Fibroblast of lung (primary cell): ENCODE measurements at regions not wholly inside any gene's neighbourhood (a gene's known extent, or its start where the extent isn't known, plus 50 kb on each side); places are given as distances from the start of the nearest gene placed in this dataset.
"Not testable (repeated sequence)": the region's sequence is repeated elsewhere in the genome, so short reads cannot be mapped to it uniquely, and the experiment has no call there.

Source experiments
- DNase-seq, 2 donors: peaks; one replicate each; pipeline versions ENCODE4 v3.0.0 to v3.0.0-alpha.2; 2010; ENCODE audit warnings: low read depth in 2 of 2
- H2AFZ ChIP-seq: 2 replicates; pipeline ENCODE4 v1.5.1; 2012; ENCODE audit warnings: low read length, control low read depth, inconsistent platforms
- H3K27ac ChIP-seq: 2 replicates; pipeline ENCODE4 v1.5.1; 2011; ENCODE audit warnings: low read length, control low read depth; ENCODE audit not compliant: insufficient read depth
- H3K27me3 ChIP-seq: 2 replicates; pipeline ENCODE4 v1.5.1; 2011; ENCODE audit warnings: mild to moderate bottlenecking, low read length; ENCODE audit not compliant: control insufficient read depth, insufficient read depth
- H3K36me3 ChIP-seq: 2 replicates; pipeline ENCODE4 v1.5.1; 2011; ENCODE audit warnings: low read length; ENCODE audit not compliant: control insufficient read depth, insufficient read depth
- H3K4me1 ChIP-seq: 2 replicates; pipeline ENCODE4 v1.5.1; 2011; ENCODE audit warnings: low read length; ENCODE audit not compliant: control insufficient read depth, insufficient read depth; ENCODE audit errors: extremely low read depth
- H3K4me2 ChIP-seq: 2 replicates; pipeline ENCODE4 v1.5.1; 2011; ENCODE audit warnings: low read length, control low read depth; ENCODE audit not compliant: insufficient read depth; ENCODE audit errors: extremely low read depth
- H3K4me3 ChIP-seq, 4 experiments: fragments of 200-600 bp in 1 of 4; sonication (generic) in 1 of 4; replicated peaks in 1 of 4; 2 replicates each; pipeline ENCODE4 v1.5.1; 2011 to 2016; ENCODE audit warnings: low read length in 4 of 4, low read depth in 3 of 4, mild to moderate bottlenecking in 3 of 4, control low read depth in 2 of 4, inconsistent platforms in 1 of 4, mixed read lengths in 1 of 4; ENCODE audit not compliant: insufficient read depth in 1 of 4; ENCODE audit errors: control extremely low read depth in 1 of 4
- H3K79me2 ChIP-seq: 2 replicates; pipeline ENCODE4 v1.5.1; 2012; ENCODE audit warnings: mild to moderate bottlenecking, low read length, inconsistent platforms; ENCODE audit not compliant: control insufficient read depth, insufficient read depth
- H3K9ac ChIP-seq: 2 replicates; pipeline ENCODE4 v1.5.1; 2011; ENCODE audit warnings: mild to moderate bottlenecking, low read length, control low read depth; ENCODE audit not compliant: insufficient read depth
- H3K9me3 ChIP-seq: 2 replicates; pipeline ENCODE4 v1.5.1; 2012; ENCODE audit warnings: low read depth, low read length; ENCODE audit not compliant: control insufficient read depth, insufficient read depth
- H4K20me1 ChIP-seq: 2 replicates; pipeline ENCODE4 v1.5.1; 2011; ENCODE audit warnings: low read length; ENCODE audit not compliant: control insufficient read depth, insufficient read depth; ENCODE audit errors: extremely low read depth
- CTCF ChIP-seq, 2 donors: IDR thresholded peaks in 1 of 2; conservative IDR thresholded peaks in 1 of 2; 1 replicate in 1 of 2; 2 replicates in 1 of 2; pipeline ENCODE4 v1.5.1; 2011 to 2012; ENCODE audit warnings: low read length in 2 of 2, control low read depth in 1 of 2, inconsistent platforms in 1 of 2, low read depth in 1 of 2, mild to moderate bottlenecking in 1 of 2
- EZH2 ChIP-seq: IDR thresholded peaks from 2 replicates; pipeline ENCODE4 v1.5.1; 2012; ENCODE audit warnings: low read length, control low read depth, mild to moderate bottlenecking; ENCODE audit errors: missing control alignments

- H2AFZ ChIP-seq = no peak overlapping the region
- DNase-seq = no peak
- no peak overlapping the region for H3K9ac ChIP-seq
- H3K36me3 ChIP-seq = no peaks in the 10 kb centered on the region
- H4K20me1 ChIP-seq = no peaks in the 10 kb centered on the region
- no peak overlapping the region for H3K4me2 ChIP-seq
- no peak overlapping the region for H3K27ac ChIP-seq
- no peaks in the 10 kb centered on the region for H3K27me3 ChIP-seq
- TF ChIP-seq CTCF (conservative IDR thresholded peaks at IDR 0.05 in 1 of 2, IDR thresholded peaks at IDR 0.05 in 1 of 2; ENCODE audit: low read depth in 1 of 2, low read length in 2 of 2) (no peak), EZH2 (no peak)
- H3K79me2 ChIP-seq = no peaks in the 10 kb centered on the region
- no peaks in the 10 kb centered on the region for H3K9me3 ChIP-seq
- H3K4me3 ChIP-seq = no peak overlapping the region
- no peaks in the 10 kb centered on the region for H3K4me1 ChIP-seq
Observed at GRCh38 chr1:208479435-208479834, 235.3 kb upstream of the PLXNA2 start.

GRCh38 chr1:208485512-208485911 lies 241.3 kb upstream of the PLXNA2 start:
- no peaks in the 10 kb centered on the region for H3K27me3 ChIP-seq
- DNase-seq = no peak
- H3K36me3 ChIP-seq = no peaks in the 10 kb centered on the region
- no peak overlapping the region for H3K4me2 ChIP-seq
- H3K79me2 ChIP-seq = no peaks in the 10 kb centered on the region
- H3K4me1 ChIP-seq = no peaks in the 10 kb centered on the region
- no peak overlapping the region for H3K27ac ChIP-seq
- no peaks in the 10 kb centered on the region for H4K20me1 ChIP-seq
- no peak overlapping the region for H3K9ac ChIP-seq
- TF ChIP-seq EZH2 (no peak), CTCF (conservative IDR thresholded peaks at IDR 0.05 in 1 of 2, IDR thresholded peaks at IDR 0.05 in 1 of 2; ENCODE audit: low read depth in 1 of 2, low read length in 2 of 2) (no peak)
- H3K9me3 ChIP-seq = no peaks in the 10 kb centered on the region
- no peak overlapping the region for H2AFZ ChIP-seq
- no peak overlapping the region for H3K4me3 ChIP-seq

GRCh38 chr1:208486677-208487076 lies 242.5 kb upstream of the PLXNA2 start:
- H3K4me2 ChIP-seq = no peak overlapping the region
- no peak overlapping the region for H3K4me3 ChIP-seq
- H3K9ac ChIP-seq = no peak overlapping the region
- DNase-seq = no peak
- H3K4me1 ChIP-seq = no peaks in the 10 kb centered on the region
- no peaks in the 10 kb centered on the region for H3K79me2 ChIP-seq
- H3K27ac ChIP-seq = no peak overlapping the region
- H3K36me3 ChIP-seq = no peaks in the 10 kb centered on the region
- no peaks in the 10 kb centered on the region for H3K9me3 ChIP-seq
- no peak for TF ChIP-seq CTCF (conservative IDR thresholded peaks at IDR 0.05 in 1 of 2, IDR thresholded peaks at IDR 0.05 in 1 of 2; ENCODE audit: low read depth in 1 of 2, low read length in 2 of 2)
- TF ChIP-seq EZH2 = no peak
- no peak overlapping the region for H2AFZ ChIP-seq
- no peaks in the 10 kb centered on the region for H3K27me3 ChIP-seq
- no peaks in the 10 kb centered on the region for H4K20me1 ChIP-seq

- H3K36me3 ChIP-seq, H3K4me1 ChIP-seq, H3K27me3 ChIP-seq, H2AFZ ChIP-seq, H3K9ac ChIP-seq, H3K79me2 ChIP-seq, DNase-seq, H3K4me3 ChIP-seq, H3K9me3 ChIP-seq, H4K20me1 ChIP-seq, H3K27ac ChIP-seq, H3K4me2 ChIP-seq: not testable (repeated sequence)
Observed at GRCh38 chr1:208488432-208488831, 244.2 kb upstream of the PLXNA2 start.
